ENCODE measurements at regions not wholly inside any gene's neighbourhood (a gene's known extent, or its start where the extent isn't known, plus 50 kb on each side); places are given as distances from the start of the nearest gene placed in this dataset.
A peak's percentile ranks its signal among the peaks of the same experiment; 100 is the strongest.

DNA sequence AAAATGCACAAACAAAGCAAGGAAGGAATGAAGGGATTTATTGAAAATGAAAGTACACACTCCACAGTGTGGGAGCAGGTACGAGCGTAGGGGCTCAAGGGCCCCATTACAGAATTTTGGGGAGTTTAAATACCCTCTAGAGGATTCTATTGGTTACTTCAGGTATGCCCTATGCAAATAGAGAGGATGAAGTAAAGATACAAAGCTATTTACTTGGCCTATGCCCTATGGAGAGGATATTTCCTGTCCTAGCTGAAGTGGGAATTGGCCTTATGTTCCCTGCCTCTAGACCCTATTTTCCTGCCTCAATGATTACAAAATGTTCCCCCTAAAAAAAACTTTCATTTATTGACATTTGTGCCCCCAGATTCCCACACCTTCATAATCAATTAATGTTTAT, 59.7 kb upstream of the ASIP start:
- no peaks in the 10 kb centered on the region for H3K36me3 Mint-ChIP-seq (ENCODE audit: unreplicated experiment)
- TF ChIP-seq CTCF (IDR thresholded peaks at IDR 0.05; ENCODE audit: partially characterized antibody, unreplicated experiment): no peak
- peaks cover 1% of the 10 kb centered on the region for H3K4me1 Mint-ChIP-seq (ENCODE audit: low read depth, unreplicated experiment)
- no peak overlapping the region for H3K27ac Mint-ChIP-seq (ENCODE audit: unreplicated experiment)
- no peak for DNase-seq
- H3K4me3 Mint-ChIP-seq (ENCODE audit: unreplicated experiment): no peak overlapping the region
- H3K27me3 Mint-ChIP-seq (ENCODE audit: unreplicated experiment): peaks cover 4% of the 10 kb centered on the region
- peaks cover 2% of the 10 kb centered on the region for H3K9me3 Mint-ChIP-seq (ENCODE audit: unreplicated experiment)

GRCh38 chr20:34185766-34186620, 55.2 kb upstream of the ASIP start:
- Mint-ChIP-seq H3K4me3 (ENCODE audit: unreplicated experiment) (peak overlapping the region; percentile 36), H3K4me1 (ENCODE audit: low read depth, unreplicated experiment) (no peaks in the 10 kb centered on the region), H3K27me3 (ENCODE audit: unreplicated experiment) (peaks cover 4% of the 10 kb centered on the region), H3K27ac (ENCODE audit: unreplicated experiment) (no peak overlapping the region), H3K9me3 (ENCODE audit: unreplicated experiment) (peaks cover 2% of the 10 kb centered on the region), H3K36me3 (ENCODE audit: unreplicated experiment) (no peaks in the 10 kb centered on the region)
- no peak for TF ChIP-seq CTCF (IDR thresholded peaks at IDR 0.05; ENCODE audit: partially characterized antibody, unreplicated experiment)
- no peak for DNase-seq

DNA sequence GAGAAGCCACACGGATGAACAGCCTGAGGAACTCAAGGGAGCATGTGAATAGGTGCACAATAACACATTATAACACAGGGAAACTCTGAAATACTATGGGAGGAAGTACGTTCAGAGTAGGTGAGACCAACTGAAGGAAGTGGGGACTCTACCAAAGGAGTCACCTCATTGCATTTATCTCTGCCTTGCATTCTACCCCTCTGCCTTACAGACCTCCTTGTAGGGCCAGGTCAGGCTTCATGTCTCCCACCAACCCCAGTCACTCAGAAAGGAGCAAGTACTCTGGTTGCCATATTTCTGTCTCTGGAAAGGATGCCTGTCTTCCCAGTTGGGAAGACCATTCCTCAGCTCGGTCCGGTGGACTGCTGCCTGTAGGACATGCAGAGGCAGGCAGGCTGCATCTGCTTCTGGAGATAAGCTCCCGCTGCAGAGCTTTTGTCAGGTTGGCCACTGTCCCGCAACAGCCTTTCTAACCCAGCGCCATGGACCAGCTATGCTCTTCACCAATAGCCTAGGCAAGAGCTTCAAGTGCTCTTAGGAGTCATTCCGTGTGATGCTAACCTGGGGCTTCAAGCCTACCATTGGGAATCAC, 51.6 kb upstream of the ASIP start:
- Mint-ChIP-seq H3K4me1 (ENCODE audit: low read depth, unreplicated experiment) (peaks cover 6% of the 10 kb centered on the region), H3K27me3 (ENCODE audit: unreplicated experiment) (peaks cover 4% of the 10 kb centered on the region), H3K27ac (ENCODE audit: unreplicated experiment) (no peak overlapping the region), H3K36me3 (ENCODE audit: unreplicated experiment) (no peaks in the 10 kb centered on the region), H3K4me3 (ENCODE audit: unreplicated experiment) (no peak overlapping the region), H3K9me3 (ENCODE audit: unreplicated experiment) (peaks cover 2% of the 10 kb centered on the region)
- TF ChIP-seq CTCF (IDR thresholded peaks at IDR 0.05; ENCODE audit: partially characterized antibody, unreplicated experiment): no peak
- no peak for DNase-seq

DNA sequence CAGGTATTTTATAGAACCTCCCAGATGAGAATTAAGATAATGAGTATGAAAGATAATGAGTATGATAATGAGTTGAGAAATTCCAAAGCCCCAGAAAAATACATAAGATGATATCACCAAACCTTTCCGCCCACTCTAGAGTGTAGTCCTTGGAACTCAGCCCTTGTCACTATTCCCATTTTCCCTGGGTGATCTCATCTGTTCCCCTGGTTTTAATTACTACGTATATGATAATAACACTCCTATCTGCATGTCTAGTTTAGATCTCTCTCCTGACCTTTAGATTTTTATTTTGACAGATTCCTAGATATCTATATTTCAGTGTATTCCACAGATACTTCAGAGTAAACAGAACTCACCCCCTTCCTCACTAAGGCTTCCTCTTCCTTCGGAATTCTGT, 51.0 kb upstream of the ASIP start:
- no peaks in the 10 kb centered on the region for H3K36me3 Mint-ChIP-seq (ENCODE audit: unreplicated experiment)
- peaks cover 4% of the 10 kb centered on the region for H3K27me3 Mint-ChIP-seq (ENCODE audit: unreplicated experiment)
- no peak overlapping the region for H3K27ac Mint-ChIP-seq (ENCODE audit: unreplicated experiment)
- H3K9me3 Mint-ChIP-seq (ENCODE audit: unreplicated experiment): no peaks in the 10 kb centered on the region
- no peak overlapping the region for H3K4me3 Mint-ChIP-seq (ENCODE audit: unreplicated experiment)
- no peak for TF ChIP-seq CTCF (IDR thresholded peaks at IDR 0.05; ENCODE audit: partially characterized antibody, unreplicated experiment)
- H3K4me1 Mint-ChIP-seq (ENCODE audit: low read depth, unreplicated experiment): peaks cover 12% of the 10 kb centered on the region
- no peak for DNase-seq

- H3K4me3 Mint-ChIP-seq (ENCODE audit: unreplicated experiment): no peak overlapping the region
- peak; percentile 81 for DNase-seq
- H3K36me3 Mint-ChIP-seq (ENCODE audit: unreplicated experiment): no peaks in the 10 kb centered on the region
- peaks cover 16% of the 10 kb centered on the region for H3K4me1 Mint-ChIP-seq (ENCODE audit: low read depth, unreplicated experiment)
- H3K27ac Mint-ChIP-seq (ENCODE audit: unreplicated experiment): no peak overlapping the region
- H3K27me3 Mint-ChIP-seq (ENCODE audit: unreplicated experiment): peaks cover 2% of the 10 kb centered on the region
- no peak for TF ChIP-seq CTCF (IDR thresholded peaks at IDR 0.05; ENCODE audit: partially characterized antibody, unreplicated experiment)
- H3K9me3 Mint-ChIP-seq (ENCODE audit: unreplicated experiment): no peaks in the 10 kb centered on the region
Observed at GRCh38 chr20:34190679-34191090, 50.5 kb upstream of the ASIP start.
